Peyer's patch (tissue), 4 donors: ENCODE measurements at regions not wholly inside any gene's neighbourhood (a gene's known extent, or its start where the extent isn't known, plus 50 kb on each side); places are given as distances from the start of the nearest gene placed in this dataset.

Experiments
- POLR2A ChIP-seq, 2 donors: fragments of 450-650 bp; IDR thresholded peaks; one replicate each; pipeline ENCODE4 v1.5.1; 2017; ENCODE audit warnings: antibody characterized with exemption in 2 of 2, mild to moderate bottlenecking in 2 of 2, moderate library complexity in 2 of 2
- TF ChIP-seq, protein P1 (sequence below), 6 experiments: fragments of 450-650 bp in 4 of 6; fragments of 200-600 bp in 2 of 6; sonication (generic) in 1 of 6; IDR thresholded peaks; one replicate each; pipeline ENCODE4 v1.5.1; 2017 to 2019; ENCODE audit warnings: antibody characterized with exemption in 6 of 6, mild to moderate bottlenecking in 3 of 6, moderate library complexity in 1 of 6

GRCh38 chr1:87572008-87572407 is 243.3 kb downstream of the LMO4 start:
- TF ChIP-seq, protein P1, sequence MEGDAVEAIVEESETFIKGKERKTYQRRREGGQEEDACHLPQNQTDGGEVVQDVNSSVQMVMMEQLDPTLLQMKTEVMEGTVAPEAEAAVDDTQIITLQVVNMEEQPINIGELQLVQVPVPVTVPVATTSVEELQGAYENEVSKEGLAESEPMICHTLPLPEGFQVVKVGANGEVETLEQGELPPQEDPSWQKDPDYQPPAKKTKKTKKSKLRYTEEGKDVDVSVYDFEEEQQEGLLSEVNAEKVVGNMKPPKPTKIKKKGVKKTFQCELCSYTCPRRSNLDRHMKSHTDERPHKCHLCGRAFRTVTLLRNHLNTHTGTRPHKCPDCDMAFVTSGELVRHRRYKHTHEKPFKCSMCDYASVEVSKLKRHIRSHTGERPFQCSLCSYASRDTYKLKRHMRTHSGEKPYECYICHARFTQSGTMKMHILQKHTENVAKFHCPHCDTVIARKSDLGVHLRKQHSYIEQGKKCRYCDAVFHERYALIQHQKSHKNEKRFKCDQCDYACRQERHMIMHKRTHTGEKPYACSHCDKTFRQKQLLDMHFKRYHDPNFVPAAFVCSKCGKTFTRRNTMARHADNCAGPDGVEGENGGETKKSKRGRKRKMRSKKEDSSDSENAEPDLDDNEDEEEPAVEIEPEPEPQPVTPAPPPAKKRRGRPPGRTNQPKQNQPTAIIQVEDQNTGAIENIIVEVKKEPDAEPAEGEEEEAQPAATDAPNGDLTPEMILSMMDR (IDR thresholded peaks at IDR 0.05): no peak
- no peak for TF ChIP-seq POLR2A (IDR thresholded peaks at IDR 0.05)
